ENCODE measurements at regions not wholly inside any gene's neighbourhood (a gene's known extent, or its start where the extent isn't known, plus 50 kb on each side); places are given as distances from the start of the nearest gene placed in this dataset.

GRCh38 chr3:66761093-66761780 is 236.9 kb upstream of the KBTBD8 start:
- FAIRE-seq (no peak), DNase-seq (peak in 2 of 5 donors; percentile 20 to 29)
- no peaks in the 10 kb centered on the region for H3K9me3 ChIP-seq (ENCODE audit: control insufficient read depth in 2 of 3, insufficient read depth in 1 of 3, low read length in 3 of 3)
- no peak overlapping the region for H3K27ac ChIP-seq (ENCODE audit: low read depth in 2 of 2, low read length in 2 of 2)
- no peaks in the 10 kb centered on the region for H3K4me1 ChIP-seq (ENCODE audit: control insufficient read depth in 2 of 3, insufficient read depth in 2 of 3, low read depth in 1 of 3, low read length in 3 of 3)
- intact Hi-C loops (cut with DNase I), result no loop called here
- H3K27me3 ChIP-seq (ENCODE audit: control insufficient read depth, insufficient read depth, low read length), result no peaks in the 10 kb centered on the region
- TF ChIP-seq, protein P1, sequence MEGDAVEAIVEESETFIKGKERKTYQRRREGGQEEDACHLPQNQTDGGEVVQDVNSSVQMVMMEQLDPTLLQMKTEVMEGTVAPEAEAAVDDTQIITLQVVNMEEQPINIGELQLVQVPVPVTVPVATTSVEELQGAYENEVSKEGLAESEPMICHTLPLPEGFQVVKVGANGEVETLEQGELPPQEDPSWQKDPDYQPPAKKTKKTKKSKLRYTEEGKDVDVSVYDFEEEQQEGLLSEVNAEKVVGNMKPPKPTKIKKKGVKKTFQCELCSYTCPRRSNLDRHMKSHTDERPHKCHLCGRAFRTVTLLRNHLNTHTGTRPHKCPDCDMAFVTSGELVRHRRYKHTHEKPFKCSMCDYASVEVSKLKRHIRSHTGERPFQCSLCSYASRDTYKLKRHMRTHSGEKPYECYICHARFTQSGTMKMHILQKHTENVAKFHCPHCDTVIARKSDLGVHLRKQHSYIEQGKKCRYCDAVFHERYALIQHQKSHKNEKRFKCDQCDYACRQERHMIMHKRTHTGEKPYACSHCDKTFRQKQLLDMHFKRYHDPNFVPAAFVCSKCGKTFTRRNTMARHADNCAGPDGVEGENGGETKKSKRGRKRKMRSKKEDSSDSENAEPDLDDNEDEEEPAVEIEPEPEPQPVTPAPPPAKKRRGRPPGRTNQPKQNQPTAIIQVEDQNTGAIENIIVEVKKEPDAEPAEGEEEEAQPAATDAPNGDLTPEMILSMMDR (IDR thresholded peaks at IDR 0.05; ENCODE audit: borderline replicate concordance, extremely low read depth, insufficient read depth), result no peak
- H3K4me3 ChIP-seq (ENCODE audit: low read length in 3 of 3), result no peak overlapping the region
- no peak overlapping the region for H3K9ac ChIP-seq (ENCODE audit: low read length in 3 of 3)
- H3K36me3 ChIP-seq (ENCODE audit: control insufficient read depth in 2 of 3, insufficient read depth in 3 of 3, low read length in 3 of 3), result no peaks in the 10 kb centered on the region

DNA sequence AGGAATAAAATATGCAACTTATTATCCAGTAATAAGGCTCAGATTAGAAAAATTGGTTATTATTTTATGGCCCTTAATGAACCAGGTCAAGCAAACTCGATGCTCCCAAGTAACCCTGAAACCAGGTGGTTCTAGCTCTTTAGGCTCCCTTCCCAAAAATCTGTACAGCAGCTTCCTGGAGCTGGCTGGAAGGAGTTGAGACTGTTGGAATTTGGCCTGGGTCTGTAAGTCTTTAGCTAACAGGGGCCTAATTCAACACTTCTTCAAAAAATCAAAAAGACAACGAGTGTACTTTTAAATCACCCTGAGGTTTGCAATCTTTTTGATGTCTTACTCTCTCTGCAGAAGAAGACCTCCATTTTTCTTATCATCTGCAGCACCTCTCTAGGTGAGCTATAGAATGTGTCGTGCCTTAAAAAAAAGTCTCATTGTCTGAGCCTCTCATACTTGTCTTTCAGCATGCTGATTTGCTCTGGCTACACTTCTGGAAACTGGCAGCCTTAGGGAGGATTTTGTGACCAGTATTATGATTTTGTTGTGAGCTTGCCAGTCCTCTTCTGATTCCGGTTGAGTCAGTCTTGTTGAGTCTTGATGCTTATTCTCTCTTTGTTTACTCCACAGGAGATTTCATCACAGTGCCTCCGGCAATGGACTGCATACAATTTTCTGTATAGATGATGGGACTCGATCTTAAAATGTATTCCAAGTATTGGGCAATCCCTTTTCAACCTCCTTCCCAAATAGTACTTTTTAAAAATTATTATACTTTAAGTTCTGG is 235.0 kb upstream of the KBTBD8 start:
- Histone ChIP-seq H3K36me3 (ENCODE audit: control insufficient read depth in 2 of 3, insufficient read depth in 3 of 3, low read length in 3 of 3) (no peaks in the 10 kb centered on the region), H3K27me3 (ENCODE audit: control insufficient read depth, insufficient read depth, low read length) (no peaks in the 10 kb centered on the region), H3K4me3 (ENCODE audit: low read length in 3 of 3) (no peak overlapping the region), H3K9me3 (ENCODE audit: control insufficient read depth in 2 of 3, insufficient read depth in 1 of 3, low read length in 3 of 3) (no peaks in the 10 kb centered on the region), H3K4me1 (ENCODE audit: control insufficient read depth in 2 of 3, insufficient read depth in 2 of 3, low read depth in 1 of 3, low read length in 3 of 3) (no peaks in the 10 kb centered on the region), H3K9ac (ENCODE audit: low read length in 3 of 3) (no peak overlapping the region), H3K27ac (ENCODE audit: low read depth in 2 of 2, low read length in 2 of 2) (no peak overlapping the region)
- intact Hi-C loops (cut with DNase I), result no loop called here
- TF ChIP-seq, protein P1 (IDR thresholded peaks at IDR 0.05; ENCODE audit: borderline replicate concordance, extremely low read depth, insufficient read depth), result no peak
- FAIRE-seq (no peak), DNase-seq (no peak)

DNA sequence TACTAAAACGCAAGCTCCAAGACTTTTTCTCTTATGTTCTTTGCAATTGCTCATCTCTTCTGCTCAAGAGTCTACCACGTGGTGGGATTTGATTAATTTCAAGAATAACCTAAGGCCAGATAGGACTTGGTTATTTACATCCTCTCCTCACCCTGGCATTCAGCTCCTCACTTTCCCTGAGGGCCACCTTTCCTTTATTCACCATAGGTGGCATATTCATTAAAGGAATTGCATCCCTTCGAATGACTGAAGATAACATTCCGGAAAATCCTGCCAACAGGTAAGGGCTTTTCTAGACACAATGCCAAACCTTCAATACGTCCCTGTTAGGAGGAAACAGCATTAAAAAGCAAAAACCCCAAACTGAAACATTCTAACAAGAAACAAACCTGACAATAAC is 220.0 kb upstream of the KBTBD8 start:
- no peak overlapping the region for H3K9ac ChIP-seq (ENCODE audit: low read length in 3 of 3)
- no peak for FAIRE-seq

More for the DNA sequence above, 220.0 kb upstream of the KBTBD8 start:
- Histone ChIP-seq H3K36me3 (ENCODE audit: control insufficient read depth in 2 of 3, insufficient read depth in 3 of 3, low read length in 3 of 3) (no peaks in the 10 kb centered on the region), H3K27me3 (ENCODE audit: control insufficient read depth, insufficient read depth, low read length) (no peaks in the 10 kb centered on the region), H3K27ac (ENCODE audit: low read depth in 2 of 2, low read length in 2 of 2) (no peak overlapping the region), H3K9me3 (ENCODE audit: control insufficient read depth in 2 of 3, insufficient read depth in 1 of 3, low read length in 3 of 3) (no peaks in the 10 kb centered on the region), H3K4me1 (ENCODE audit: control insufficient read depth in 2 of 3, insufficient read depth in 2 of 3, low read depth in 1 of 3, low read length in 3 of 3) (no peaks in the 10 kb centered on the region), H3K4me3 (ENCODE audit: low read length in 3 of 3) (no peak overlapping the region)
- DNase-seq, result no peak
- intact Hi-C loops (cut with DNase I), result no loop called here
- TF ChIP-seq, protein P1 (IDR thresholded peaks at IDR 0.05; ENCODE audit: borderline replicate concordance, extremely low read depth, insufficient read depth), result no peak

Data from kidney (tissue), 13 donors.